Immature natural killer cell (primary cell): ENCODE measurements at regions not wholly inside any gene's neighbourhood (a gene's known extent, or its start where the extent isn't known, plus 50 kb on each side); places are given as distances from the start of the nearest gene placed in this dataset.

Source experiments
- DNase-seq, 3 donors: peaks; one replicate each; pipeline ENCODE4 v3.0.0; 2022; ENCODE audit warnings: mixed read lengths in 1 of 3
- H3K27ac Mint-ChIP-seq, 6 donors: one replicate each; pipeline ENCODE4 v1.8.0; 2020; ENCODE audit warnings: mixed read lengths in 6 of 6, mild to moderate bottlenecking in 5 of 6, inconsistent platforms in 4 of 6, moderate library complexity in 3 of 6
- H3K27me3 Mint-ChIP-seq, 3 donors: one replicate each; pipeline ENCODE4 v1.8.0; 2020 to 2021; ENCODE audit warnings: low read depth in 3 of 3, mild to moderate bottlenecking in 3 of 3, mixed read lengths in 3 of 3, moderate library complexity in 3 of 3, inconsistent platforms in 1 of 3
- H3K36me3 Mint-ChIP-seq, 3 donors: one replicate each; pipeline ENCODE4 v1.8.0; 2020; ENCODE audit warnings: mixed read lengths in 3 of 3, inconsistent platforms in 2 of 3, mild to moderate bottlenecking in 2 of 3
- H3K4me1 Mint-ChIP-seq, 2 donors: one replicate each; pipeline ENCODE4 v1.8.0; 2020; ENCODE audit warnings: inconsistent platforms in 2 of 2, mild to moderate bottlenecking in 2 of 2, mixed read lengths in 2 of 2, moderate library complexity in 1 of 2
- H3K4me3 Mint-ChIP-seq, 5 donors: one replicate each; pipeline ENCODE4 v1.8.0; 2020; ENCODE audit warnings: mild to moderate bottlenecking in 5 of 5, mixed read lengths in 5 of 5, inconsistent platforms in 3 of 5, moderate library complexity in 3 of 5
- H3K9me3 Mint-ChIP-seq, 6 donors: one replicate each; pipeline ENCODE4 v1.8.0; 2020; ENCODE audit warnings: mild to moderate bottlenecking in 6 of 6, mixed read lengths in 6 of 6, inconsistent platforms in 4 of 6, moderate library complexity in 3 of 6

GRCh38 chr18:78006006-78006773, 756.5 kb downstream of the GALR1 start:
- H3K27me3 Mint-ChIP-seq: peaks cover 4 to 5% (median 5%) of the 10 kb centered on the region in 3 donors
- H3K36me3 Mint-ChIP-seq: peaks cover 0 to 4% (median 0%) of the 10 kb centered on the region in 3 donors
- peaks cover 2 to 17% (median 5%) of the 10 kb centered on the region in 6 donors for H3K9me3 Mint-ChIP-seq
- no peak overlapping the region for H3K4me3 Mint-ChIP-seq
- H3K27ac Mint-ChIP-seq: no peak overlapping the region
- H3K4me1 Mint-ChIP-seq: no peaks in the 10 kb centered on the region
- no peak for DNase-seq

GRCh38 chr18:78006774-78007260, 757.2 kb downstream of the GALR1 start:
- H3K4me1 Mint-ChIP-seq: no peaks in the 10 kb centered on the region
- peaks cover 0 to 4% (median 0%) of the 10 kb centered on the region in 3 donors for H3K36me3 Mint-ChIP-seq
- H3K27ac Mint-ChIP-seq: no peak overlapping the region
- H3K4me3 Mint-ChIP-seq: no peak overlapping the region
- peaks cover 4 to 5% (median 4%) of the 10 kb centered on the region in 3 donors for H3K27me3 Mint-ChIP-seq
- DNase-seq: no peak
- H3K9me3 Mint-ChIP-seq: peaks cover 1 to 17% (median 4%) of the 10 kb centered on the region in 6 donors

GRCh38 chr18:78010363-78010762, 760.7 kb downstream of the GALR1 start:
- no peak for DNase-seq
- no peak overlapping the region for H3K4me3 Mint-ChIP-seq
- H3K9me3 Mint-ChIP-seq: peaks cover 0 to 15% (median 5%) of the 10 kb centered on the region in 6 donors

GRCh38 chr18:78017869-78018268, 768.2 kb downstream of the GALR1 start:
- no peak for DNase-seq
- H3K27ac Mint-ChIP-seq: no peak overlapping the region
- H3K4me3 Mint-ChIP-seq: no peak overlapping the region
- no peaks in the 10 kb centered on the region for H3K4me1 Mint-ChIP-seq
- H3K9me3 Mint-ChIP-seq: peaks cover 0 to 1% (median 0%) of the 10 kb centered on the region in 6 donors
- H3K36me3 Mint-ChIP-seq: no peaks in the 10 kb centered on the region
- H3K27me3 Mint-ChIP-seq: peaks cover 0 to 3% (median 2%) of the 10 kb centered on the region in 3 donors

More at GRCh38 chr18:78010363-78010762, 760.7 kb downstream of the GALR1 start:
- Mint-ChIP-seq H3K4me1 (no peaks in the 10 kb centered on the region), H3K36me3 (peaks cover 0 to 4% (median 0%) of the 10 kb centered on the region in 3 donors), H3K27me3 (peaks cover 4 to 6% (median 5%) of the 10 kb centered on the region in 3 donors), H3K27ac (no peak overlapping the region)

GRCh38 chr18:78021196-78021595, 771.5 kb downstream of the GALR1 start:
- no peak overlapping the region for H3K4me3 Mint-ChIP-seq
- H3K27ac Mint-ChIP-seq: no peak overlapping the region
- H3K9me3 Mint-ChIP-seq: no peaks in the 10 kb centered on the region
- no peaks in the 10 kb centered on the region for H3K36me3 Mint-ChIP-seq
- H3K27me3 Mint-ChIP-seq: peaks cover 0 to 2% (median 0%) of the 10 kb centered on the region in 3 donors
- DNase-seq: no peak
- H3K4me1 Mint-ChIP-seq: no peaks in the 10 kb centered on the region

GRCh38 chr18:78031589-78031988, 781.9 kb downstream of the GALR1 start:
- Mint-ChIP-seq H3K4me3 (no peak overlapping the region), H3K36me3 (no peaks in the 10 kb centered on the region), H3K27ac (no peak overlapping the region), H3K9me3 (no peaks in the 10 kb centered on the region), H3K27me3 (peaks cover 0 to 2% (median 0%) of the 10 kb centered on the region in 3 donors), H3K4me1 (no peaks in the 10 kb centered on the region)
- DNase-seq: no peak

GRCh38 chr18:78031991-78032390, 782.3 kb downstream of the GALR1 start:
- H3K27ac Mint-ChIP-seq: no peak overlapping the region
- no peak overlapping the region for H3K4me3 Mint-ChIP-seq
- H3K27me3 Mint-ChIP-seq: peaks cover 0 to 2% (median 2%) of the 10 kb centered on the region in 3 donors
- no peaks in the 10 kb centered on the region for H3K36me3 Mint-ChIP-seq
- H3K4me1 Mint-ChIP-seq: no peaks in the 10 kb centered on the region
- H3K9me3 Mint-ChIP-seq: no peaks in the 10 kb centered on the region
- DNase-seq: no peak

GRCh38 chr18:78032574-78032973, 782.9 kb downstream of the GALR1 start:
- no peaks in the 10 kb centered on the region for H3K36me3 Mint-ChIP-seq

GRCh38 chr18:78034755-78035154, 785.1 kb downstream of the GALR1 start:
- H3K36me3 Mint-ChIP-seq: no peaks in the 10 kb centered on the region
- H3K27me3 Mint-ChIP-seq: peaks cover 2 to 4% (median 2%) of the 10 kb centered on the region in 3 donors
- DNase-seq: no peak
- no peak overlapping the region for H3K27ac Mint-ChIP-seq
- no peaks in the 10 kb centered on the region for H3K4me1 Mint-ChIP-seq
- no peak overlapping the region for H3K4me3 Mint-ChIP-seq
- peaks cover 0 to 9% (median 0%) of the 10 kb centered on the region in 6 donors for H3K9me3 Mint-ChIP-seq

More at GRCh38 chr18:78032574-78032973, 782.9 kb downstream of the GALR1 start:
- H3K4me1 Mint-ChIP-seq: no peaks in the 10 kb centered on the region
- H3K27ac Mint-ChIP-seq: no peak overlapping the region
- DNase-seq: no peak
- no peaks in the 10 kb centered on the region for H3K9me3 Mint-ChIP-seq
- no peak overlapping the region for H3K4me3 Mint-ChIP-seq
- H3K27me3 Mint-ChIP-seq: peaks cover 2% of the 10 kb centered on the region in 3 donors

GRCh38 chr18:78041218-78041617, 791.6 kb downstream of the GALR1 start:
- Mint-ChIP-seq H3K36me3 (peaks cover 0 to 4% (median 0%) of the 10 kb centered on the region in 3 donors), H3K27me3 (peaks cover 0 to 10% (median 2%) of the 10 kb centered on the region in 3 donors), H3K9me3 (peaks cover 0 to 20% (median 11%) of the 10 kb centered on the region in 6 donors), H3K27ac (no peak overlapping the region), H3K4me3 (no peak overlapping the region), H3K4me1 (no peaks in the 10 kb centered on the region)
- no peak for DNase-seq

GRCh38 chr18:78046631-78047030, 797.0 kb downstream of the GALR1 start:
- peaks cover 0 to 8% (median 0%) of the 10 kb centered on the region in 3 donors for H3K27me3 Mint-ChIP-seq
- H3K4me3 Mint-ChIP-seq: no peak overlapping the region
- H3K9me3 Mint-ChIP-seq: peaks cover 0 to 9% (median 7%) of the 10 kb centered on the region in 6 donors
- no peak for DNase-seq
- no peaks in the 10 kb centered on the region for H3K4me1 Mint-ChIP-seq
- H3K36me3 Mint-ChIP-seq: no peaks in the 10 kb centered on the region
- no peak overlapping the region for H3K27ac Mint-ChIP-seq

GRCh38 chr18:78049281-78049680, 799.6 kb downstream of the GALR1 start:
- H3K9me3 Mint-ChIP-seq: no peaks in the 10 kb centered on the region
- no peak overlapping the region for H3K27ac Mint-ChIP-seq
- peaks cover 0 to 8% (median 0%) of the 10 kb centered on the region in 3 donors for H3K27me3 Mint-ChIP-seq
- no peak overlapping the region for H3K4me3 Mint-ChIP-seq
- no peaks in the 10 kb centered on the region for H3K36me3 Mint-ChIP-seq
- DNase-seq: no peak
- no peaks in the 10 kb centered on the region for H3K4me1 Mint-ChIP-seq

GRCh38 chr18:78054801-78055200, 805.2 kb downstream of the GALR1 start:
- no peak overlapping the region for H3K4me3 Mint-ChIP-seq
- no peaks in the 10 kb centered on the region for H3K4me1 Mint-ChIP-seq
- H3K36me3 Mint-ChIP-seq: no peaks in the 10 kb centered on the region
- H3K27ac Mint-ChIP-seq: no peak overlapping the region
- peaks cover 0 to 2% (median 0%) of the 10 kb centered on the region in 6 donors for H3K9me3 Mint-ChIP-seq
- H3K27me3 Mint-ChIP-seq: peaks cover 1 to 6% (median 4%) of the 10 kb centered on the region in 3 donors
- DNase-seq: no peak

GRCh38 chr18:78056011-78056410, 806.4 kb downstream of the GALR1 start:
- Mint-ChIP-seq H3K9me3 (peaks cover 0 to 5% (median 0%) of the 10 kb centered on the region in 6 donors), H3K4me1 (no peaks in the 10 kb centered on the region), H3K36me3 (no peaks in the 10 kb centered on the region), H3K27ac (no peak overlapping the region), H3K4me3 (no peak overlapping the region), H3K27me3 (peaks cover 1 to 8% (median 6%) of the 10 kb centered on the region in 3 donors)
- no peak for DNase-seq
